Tibial nerve (tissue), 4 donors: ENCODE measurements at regions not wholly inside any gene's neighbourhood (a gene's known extent, or its start where the extent isn't known, plus 50 kb on each side); places are given as distances from the start of the nearest gene placed in this dataset.

Source experiments
- EP300 ChIP-seq, 2 donors: sonication (generic); formaldehyde crosslinking; IDR thresholded peaks; one replicate each; pipeline ENCODE4 v1.6.1; 2017; ENCODE audit warnings: antibody characterized with exemption in 2 of 2, mild to moderate bottlenecking in 1 of 2
- POLR2A ChIP-seq, 2 donors: fragments of 450-650 bp; IDR thresholded peaks; one replicate each; pipeline ENCODE4 v1.6.1; 2017; ENCODE audit warnings: antibody characterized with exemption in 2 of 2, mild to moderate bottlenecking in 2 of 2, moderate library complexity in 2 of 2
- TF ChIP-seq, protein P1 (sequence below), 5 experiments: fragments of 200-600 bp in 3 of 5; fragments of 450-650 bp in 2 of 5; sonication (generic) in 3 of 5; IDR thresholded peaks; one replicate each; pipeline ENCODE4 v1.5.1; 2016 to 2019; ENCODE audit warnings: antibody characterized with exemption in 5 of 5, mild to moderate bottlenecking in 3 of 5, moderate library complexity in 2 of 5

- TF ChIP-seq, protein P1, sequence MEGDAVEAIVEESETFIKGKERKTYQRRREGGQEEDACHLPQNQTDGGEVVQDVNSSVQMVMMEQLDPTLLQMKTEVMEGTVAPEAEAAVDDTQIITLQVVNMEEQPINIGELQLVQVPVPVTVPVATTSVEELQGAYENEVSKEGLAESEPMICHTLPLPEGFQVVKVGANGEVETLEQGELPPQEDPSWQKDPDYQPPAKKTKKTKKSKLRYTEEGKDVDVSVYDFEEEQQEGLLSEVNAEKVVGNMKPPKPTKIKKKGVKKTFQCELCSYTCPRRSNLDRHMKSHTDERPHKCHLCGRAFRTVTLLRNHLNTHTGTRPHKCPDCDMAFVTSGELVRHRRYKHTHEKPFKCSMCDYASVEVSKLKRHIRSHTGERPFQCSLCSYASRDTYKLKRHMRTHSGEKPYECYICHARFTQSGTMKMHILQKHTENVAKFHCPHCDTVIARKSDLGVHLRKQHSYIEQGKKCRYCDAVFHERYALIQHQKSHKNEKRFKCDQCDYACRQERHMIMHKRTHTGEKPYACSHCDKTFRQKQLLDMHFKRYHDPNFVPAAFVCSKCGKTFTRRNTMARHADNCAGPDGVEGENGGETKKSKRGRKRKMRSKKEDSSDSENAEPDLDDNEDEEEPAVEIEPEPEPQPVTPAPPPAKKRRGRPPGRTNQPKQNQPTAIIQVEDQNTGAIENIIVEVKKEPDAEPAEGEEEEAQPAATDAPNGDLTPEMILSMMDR (IDR thresholded peaks at IDR 0.05) = no peak
- TF ChIP-seq POLR2A (IDR thresholded peaks at IDR 0.05) (no peak), EP300 (IDR thresholded peaks at IDR 0.05) (no peak)
Measured at GRCh38 chr14:94966868-94967267, 190.5 kb downstream of the DICER1 start.
